Astrocyte (in vitro differentiated cells and primary cell): ENCODE measurements at regions not wholly inside any gene's neighbourhood (a gene's known extent, or its start where the extent isn't known, plus 50 kb on each side); places are given as distances from the start of the nearest gene placed in this dataset.

Experiments
- EZH2 ChIP-seq: IDR thresholded peaks from 2 replicates; pipeline ENCODE4 v1.6.1; 2012; ENCODE audit warnings: mild to moderate bottlenecking, low read length, inconsistent platforms; ENCODE audit not compliant: insufficient read depth
- TF ChIP-seq, protein P1 (sequence below): IDR thresholded peaks from 2 replicates; pipeline ENCODE4 v1.5.1; 2011; ENCODE audit warnings: low read depth, mild to moderate bottlenecking, inconsistent platforms, low read length, moderate library complexity; ENCODE audit not compliant: insufficient read depth

- TF ChIP-seq, protein P1, sequence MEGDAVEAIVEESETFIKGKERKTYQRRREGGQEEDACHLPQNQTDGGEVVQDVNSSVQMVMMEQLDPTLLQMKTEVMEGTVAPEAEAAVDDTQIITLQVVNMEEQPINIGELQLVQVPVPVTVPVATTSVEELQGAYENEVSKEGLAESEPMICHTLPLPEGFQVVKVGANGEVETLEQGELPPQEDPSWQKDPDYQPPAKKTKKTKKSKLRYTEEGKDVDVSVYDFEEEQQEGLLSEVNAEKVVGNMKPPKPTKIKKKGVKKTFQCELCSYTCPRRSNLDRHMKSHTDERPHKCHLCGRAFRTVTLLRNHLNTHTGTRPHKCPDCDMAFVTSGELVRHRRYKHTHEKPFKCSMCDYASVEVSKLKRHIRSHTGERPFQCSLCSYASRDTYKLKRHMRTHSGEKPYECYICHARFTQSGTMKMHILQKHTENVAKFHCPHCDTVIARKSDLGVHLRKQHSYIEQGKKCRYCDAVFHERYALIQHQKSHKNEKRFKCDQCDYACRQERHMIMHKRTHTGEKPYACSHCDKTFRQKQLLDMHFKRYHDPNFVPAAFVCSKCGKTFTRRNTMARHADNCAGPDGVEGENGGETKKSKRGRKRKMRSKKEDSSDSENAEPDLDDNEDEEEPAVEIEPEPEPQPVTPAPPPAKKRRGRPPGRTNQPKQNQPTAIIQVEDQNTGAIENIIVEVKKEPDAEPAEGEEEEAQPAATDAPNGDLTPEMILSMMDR, result no peak
- no peak for TF ChIP-seq EZH2
Measured at GRCh38 chr5:117463881-117464570, 889.4 kb upstream of the SEMA6A start.
